ENCODE measurements at regions not wholly inside any gene's neighbourhood (a gene's known extent, or its start where the extent isn't known, plus 50 kb on each side); places are given as distances from the start of the nearest gene placed in this dataset.
"Not testable (repeated sequence)": the region's sequence is repeated elsewhere in the genome, so short reads cannot be mapped to it uniquely, and the experiment has no call there.

DNA sequence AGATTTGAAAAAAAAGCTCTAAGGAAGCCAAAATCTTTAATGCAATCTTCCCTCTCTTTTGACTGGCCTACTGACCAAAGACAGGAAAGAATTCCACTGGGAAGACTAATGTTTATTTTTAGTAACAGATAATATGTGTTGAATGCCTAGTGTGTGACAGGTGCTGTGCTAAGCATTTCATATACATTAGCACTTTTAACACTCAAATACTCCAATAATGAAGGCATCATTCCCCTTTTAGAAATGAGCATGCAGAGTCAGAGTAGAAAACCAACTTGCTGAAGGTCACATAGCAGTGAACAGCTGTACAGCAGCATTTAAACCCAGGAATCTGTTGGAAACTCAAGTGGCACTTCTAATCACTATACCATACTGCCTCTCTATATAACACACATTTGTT, 170.6 kb downstream of the MINAR1 start:
- no peak for DNase-seq (ENCODE audit: low read depth in 1 of 2, low spot score in 1 of 2)

GRCh38 chr15:79606831-79607355, 174.8 kb downstream of the MINAR1 start:
- DNase-seq (ENCODE audit: low read depth in 1 of 2, low spot score in 1 of 2), result no peak

GRCh38 chr15:79608066-79608864, 176.1 kb downstream of the MINAR1 start:
- no peak for DNase-seq (ENCODE audit: low read depth in 1 of 2, low spot score in 1 of 2)

DNA sequence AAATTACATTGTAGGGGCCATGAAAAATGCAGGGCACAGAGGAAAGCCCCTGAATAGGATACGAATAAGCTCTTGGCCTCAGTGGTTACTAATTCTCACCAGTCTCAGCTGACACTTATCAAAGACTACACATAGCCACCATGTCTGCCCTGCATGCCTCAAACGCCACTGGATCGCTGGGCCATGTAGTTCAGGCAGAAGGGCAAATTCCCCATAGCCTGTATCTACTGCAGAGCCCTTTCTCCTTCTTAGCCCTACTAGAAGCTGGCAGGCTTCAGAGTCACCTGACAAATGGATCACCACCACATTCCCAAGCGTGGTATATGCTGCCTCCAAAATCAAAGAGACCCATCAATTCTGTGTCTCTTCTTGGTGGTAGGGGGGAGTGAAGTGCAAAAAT, 177.4 kb downstream of the MINAR1 start:
- no peak for DNase-seq (ENCODE audit: low read depth in 1 of 2, low spot score in 1 of 2)

DNA sequence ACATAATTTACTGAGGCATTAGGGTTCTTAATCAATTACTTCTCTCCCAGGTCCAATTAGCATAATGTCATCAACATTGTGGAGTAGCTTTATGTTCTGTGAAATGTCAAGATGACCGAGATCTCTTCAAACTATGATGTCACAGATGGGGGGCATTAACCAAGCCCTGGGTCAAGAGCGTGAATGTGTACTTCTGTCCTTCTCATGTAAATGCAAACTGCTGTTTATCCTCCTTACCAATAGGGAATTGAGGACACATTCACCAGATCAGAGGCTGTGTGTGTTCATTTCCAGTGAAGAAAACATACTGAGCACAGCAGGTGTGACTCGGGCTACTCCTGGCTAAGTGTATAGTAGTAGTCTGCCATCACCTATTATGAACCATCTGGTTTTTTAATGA, 177.9 kb downstream of the MINAR1 start:
- DNase-seq (ENCODE audit: low read depth in 1 of 2, low spot score in 1 of 2), result no peak

- DNase-seq (ENCODE audit: low read depth in 1 of 2, low spot score in 1 of 2), result no peak
Observed at GRCh38 chr15:79615754-79616153, 183.6 kb downstream of the MINAR1 start.

- DNase-seq (ENCODE audit: low read depth in 1 of 2, low spot score in 1 of 2), result no peak
Observed at GRCh38 chr15:79617071-79617470, 184.9 kb downstream of the MINAR1 start.

DNA sequence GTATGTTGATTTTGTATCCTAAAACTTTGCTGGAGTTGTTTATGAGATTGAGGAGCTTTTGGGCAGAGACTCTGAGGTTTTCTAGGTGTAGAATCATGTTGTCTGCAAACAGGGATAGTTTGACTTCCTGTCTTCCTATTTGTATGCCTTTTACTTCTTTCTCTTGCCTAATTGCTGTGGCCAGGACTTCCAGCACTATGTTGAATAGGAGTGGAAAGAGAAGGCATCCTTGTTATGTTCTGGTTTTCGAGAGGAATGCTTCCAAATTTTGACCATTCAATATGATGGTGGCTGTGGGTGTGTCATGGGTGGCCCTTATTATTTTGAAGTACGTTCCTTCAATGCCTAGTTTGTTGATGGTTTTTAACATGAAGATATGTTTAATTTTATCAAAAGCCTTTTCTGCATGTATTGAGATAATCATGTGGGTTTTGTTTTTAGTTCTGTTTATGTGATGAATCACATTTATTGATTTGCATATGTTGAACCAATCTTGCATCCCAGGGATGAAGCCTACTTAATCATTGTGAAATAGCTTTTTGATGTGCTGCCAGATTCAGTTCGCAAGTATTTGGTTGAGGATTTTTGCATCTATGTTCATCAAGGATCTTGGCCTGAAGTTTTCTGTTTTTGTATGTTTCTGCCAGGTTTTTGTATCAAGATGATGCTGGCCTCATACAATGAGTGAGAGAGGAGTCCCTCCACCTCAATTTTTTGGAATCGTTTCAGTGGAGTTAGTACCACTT, 188.1 kb downstream of the MINAR1 start:
- DNase-seq (ENCODE audit: low read depth in 1 of 2, low spot score in 1 of 2), result no peak

GRCh38 chr15:79621805-79622204, 189.7 kb downstream of the MINAR1 start:
- not testable (repeated sequence) for DNase-seq (ENCODE audit: low read depth in 1 of 2, low spot score in 1 of 2)

DNA sequence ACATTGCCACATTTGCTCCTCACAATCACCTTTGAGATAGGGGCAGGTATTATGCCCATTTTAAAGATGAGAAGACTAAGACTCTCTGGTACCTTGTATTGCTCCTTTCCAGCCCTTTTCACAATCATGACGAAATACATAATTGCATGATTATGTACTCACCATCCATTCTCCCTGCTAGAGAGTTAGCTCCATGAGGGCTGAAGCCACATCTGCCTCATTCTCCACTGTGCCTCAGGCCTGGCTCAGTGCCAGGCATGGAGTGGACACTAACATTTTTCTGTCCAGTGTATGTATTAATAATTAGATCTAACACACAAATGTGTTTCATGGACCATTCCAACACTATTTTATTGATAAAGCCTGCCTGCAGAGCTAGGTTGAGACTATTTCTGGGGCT, 191.4 kb downstream of the MINAR1 start:
- no peak for DNase-seq (ENCODE audit: low read depth in 1 of 2, low spot score in 1 of 2)

- no peak for DNase-seq (ENCODE audit: low read depth in 1 of 2, low spot score in 1 of 2)
Observed at GRCh38 chr15:79629687-79630086, 197.6 kb downstream of the MINAR1 start.

DNA sequence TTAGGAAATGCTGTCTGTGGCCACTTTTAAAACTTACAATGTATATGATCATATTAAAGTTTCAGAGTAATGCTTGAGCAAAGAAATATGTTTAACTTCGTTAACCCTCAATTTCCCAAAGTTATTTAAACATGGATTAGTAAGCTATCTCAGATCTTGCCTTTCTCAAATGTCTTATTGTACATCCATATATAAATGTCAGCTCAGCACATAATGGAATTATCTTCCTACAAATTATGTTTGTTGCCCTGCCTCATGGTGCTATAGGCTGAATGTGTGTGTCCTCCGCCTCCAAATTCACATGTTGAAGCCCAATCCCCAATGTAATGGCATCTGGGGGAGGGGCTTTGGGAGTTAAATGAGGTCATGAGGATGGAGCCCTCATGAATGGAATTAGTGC, 200.3 kb downstream of the MINAR1 start:
- DNase-seq (ENCODE audit: low read depth in 1 of 2, low spot score in 1 of 2), result no peak

- no peak for DNase-seq (ENCODE audit: low read depth in 1 of 2, low spot score in 1 of 2)
Observed at GRCh38 chr15:79635149-79635771, 203.1 kb downstream of the MINAR1 start.

DNA sequence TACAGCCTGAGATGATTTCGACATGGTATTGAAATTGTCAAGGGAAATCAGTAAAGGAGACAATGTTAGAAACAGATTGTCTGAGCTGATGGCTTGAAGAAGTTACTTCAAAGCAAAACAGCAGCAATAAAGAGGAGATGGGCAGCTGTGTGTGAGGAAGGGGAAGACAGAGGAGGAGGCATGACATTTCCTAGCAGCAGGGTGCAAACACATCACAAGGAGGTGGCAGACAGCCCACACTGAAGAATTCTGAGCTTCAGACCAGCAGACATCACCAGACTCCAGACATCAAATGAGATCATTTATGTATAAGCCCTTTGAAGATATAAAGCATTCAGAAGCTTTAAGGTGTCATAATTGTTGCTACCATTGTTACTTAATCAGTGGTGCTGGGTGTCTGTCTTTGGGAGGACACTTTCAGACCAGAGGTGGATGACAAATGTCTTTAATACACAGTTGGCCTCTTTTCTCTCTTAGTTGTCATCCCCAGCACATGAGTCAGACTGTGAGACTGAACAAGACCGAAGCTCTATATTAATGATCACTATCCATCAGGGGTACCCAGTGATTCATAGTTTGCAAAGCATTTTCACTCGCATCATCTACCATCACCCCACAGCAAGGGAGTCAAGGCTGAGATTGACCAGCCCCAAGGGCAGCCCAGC, 203.9 kb downstream of the MINAR1 start:
- DNase-seq (ENCODE audit: low read depth in 1 of 2, low spot score in 1 of 2), result no peak

DNA sequence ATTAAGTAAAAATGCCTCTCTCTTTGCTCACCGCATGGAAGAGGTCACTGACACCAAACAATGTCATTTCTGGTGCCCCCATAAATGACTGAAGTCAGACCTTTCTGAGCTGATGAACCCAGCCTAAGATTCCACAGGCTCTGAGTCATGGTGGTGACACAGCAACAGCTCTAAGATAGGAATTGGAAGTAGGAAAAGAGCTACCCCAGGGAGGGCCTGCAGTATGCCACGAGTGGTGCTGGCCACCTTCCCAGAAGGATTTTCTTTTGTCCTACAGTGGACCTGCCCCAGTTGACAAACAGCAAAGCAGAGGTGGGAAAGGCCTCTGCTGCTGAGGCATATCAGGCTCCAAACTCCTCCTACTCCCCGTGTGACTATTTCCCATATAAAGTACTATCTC, 208.1 kb downstream of the MINAR1 start:
- DNase-seq (ENCODE audit: low read depth in 1 of 2, low spot score in 1 of 2), result no peak

GRCh38 chr15:79641841-79642240, 209.7 kb downstream of the MINAR1 start:
- no peak for DNase-seq (ENCODE audit: low read depth in 1 of 2, low spot score in 1 of 2)

DNA sequence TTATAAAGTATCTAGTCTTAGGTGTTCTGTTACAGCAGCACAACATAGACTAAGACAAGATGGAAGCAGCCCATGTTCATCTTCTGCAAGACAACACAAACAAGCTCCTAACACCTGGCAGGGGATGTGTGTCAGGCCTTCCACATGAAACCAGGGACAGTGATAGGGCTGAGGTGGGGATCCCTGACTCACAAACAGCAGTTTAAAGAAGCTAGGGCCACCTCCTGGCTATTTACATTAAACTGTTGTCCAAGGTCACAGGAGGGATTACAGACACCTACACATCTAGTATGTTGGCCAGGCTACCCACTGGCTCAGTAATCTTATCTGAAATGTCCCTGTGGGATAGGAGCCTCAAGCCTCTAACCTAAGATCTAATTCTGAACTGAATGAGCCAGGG, 211.3 kb downstream of the MINAR1 start:
- no peak for DNase-seq (ENCODE audit: low read depth in 1 of 2, low spot score in 1 of 2)

DNA sequence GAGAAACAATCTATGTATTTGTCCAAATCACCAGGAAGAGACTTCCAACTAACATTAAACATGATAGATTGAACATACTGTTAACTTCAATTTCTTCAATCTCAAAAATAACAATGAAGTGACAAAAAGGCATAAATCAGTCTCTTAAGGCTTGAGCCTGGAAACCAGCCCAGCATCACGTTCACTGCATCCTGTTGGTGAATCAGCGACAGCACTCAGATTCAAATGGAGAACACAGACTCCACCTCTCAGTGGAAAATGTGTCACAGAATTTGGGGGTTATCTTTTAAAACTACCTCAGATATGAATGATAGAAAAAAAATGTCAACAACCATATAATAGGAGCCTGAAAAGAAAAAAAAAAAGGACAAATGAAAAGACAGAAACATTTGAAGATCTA, 212.0 kb downstream of the MINAR1 start:
- no peak for DNase-seq (ENCODE audit: low read depth in 1 of 2, low spot score in 1 of 2)

GRCh38 chr15:79652972-79653371, 220.8 kb downstream of the MINAR1 start:
- not testable (repeated sequence) for DNase-seq (ENCODE audit: low read depth in 1 of 2, low spot score in 1 of 2)

DNA sequence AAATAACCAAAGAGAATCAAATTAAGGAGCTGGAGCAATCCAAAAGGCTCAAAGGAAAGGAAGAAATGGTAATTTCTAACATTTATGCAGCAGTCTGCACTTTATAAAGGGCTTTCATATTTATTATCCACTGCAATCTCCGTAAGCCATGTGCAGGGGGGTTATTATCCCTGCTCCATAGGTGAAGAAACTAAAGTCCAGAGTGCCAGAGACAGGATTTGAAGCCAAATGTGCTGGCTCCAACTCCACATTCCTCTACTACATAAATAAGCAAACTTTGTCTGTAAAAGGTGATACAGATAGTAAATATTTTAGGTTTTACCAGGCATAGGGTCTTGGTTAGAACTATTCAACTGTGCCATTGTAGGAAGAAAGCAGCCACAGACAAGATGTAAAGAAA, 221.4 kb downstream of the MINAR1 start:
- no peak for DNase-seq (ENCODE audit: low read depth in 1 of 2, low spot score in 1 of 2)

Data from stimulated activated CD4-positive, alpha-beta T cell treated with anti-CD3 and anti-CD28 coated beads, Interleukin-15, amount 100 ng/mL, for 1 hour (primary cell).